A673 (cell line): ENCODE measurements at regions not wholly inside any gene's neighbourhood (a gene's known extent, or its start where the extent isn't known, plus 50 kb on each side); places are given as distances from the start of the nearest gene placed in this dataset.

ENCODE experiments used
- CTCF ChIP-seq: fragments of 300-800, 200-600 bp; sonication (generic); conservative IDR thresholded peaks from 2 replicates; pipeline ENCODE4 v1.5.1; 2017; ENCODE audit warnings: low read depth, mild to moderate bottlenecking, antibody characterized with exemption, low read length, moderate library complexity, mixed read lengths
- EZH2 ChIP-seq: fragments of 200-600 bp; sonication (generic); IDR thresholded peaks from 2 replicates; pipeline ENCODE4 v1.6.1; 2017; ENCODE audit warnings: borderline replicate concordance, low read depth, mild to moderate bottlenecking, mixed read lengths, antibody characterized with exemption, low read length; ENCODE audit not compliant: poor library complexity, severe bottlenecking

- no peak for TF ChIP-seq CTCF
- TF ChIP-seq EZH2, result no peak
These were observed 306.3 kb upstream of the RGS18 start for GRCh38 chr1:191851799-191852595.
